Thyroid gland (tissue), 4 donors: ENCODE measurements at regions not wholly inside any gene's neighbourhood (a gene's known extent, or its start where the extent isn't known, plus 50 kb on each side); places are given as distances from the start of the nearest gene placed in this dataset.

Experiments
- DNase-seq, 2 donors: peaks; one replicate each; pipeline ENCODE4 v3.0.0-alpha.2; 2019
- H3K27ac ChIP-seq, 3 donors: fragments of 200-600 bp; sonication (generic); 1 replicate in 2 of 3; 2 replicates in 1 of 3; pipeline ENCODE4 v1.5.1; 2016 to 2019; ENCODE audit warnings: mild to moderate bottlenecking in 1 of 3, moderate library complexity in 1 of 3
- H3K27me3 ChIP-seq: fragments of 200-600 bp; sonication (generic); one replicate; pipeline ENCODE4 v1.5.1; 2019
- H3K36me3 ChIP-seq, 2 donors: fragments of 200-600 bp; sonication (generic); one replicate each; pipeline ENCODE4 v1.5.1; 2016 to 2019
- H3K4me1 ChIP-seq, 2 donors: fragments of 200-600 bp; sonication (generic); one replicate each; pipeline ENCODE4 v1.5.1; 2017 to 2019
- H3K4me3 ChIP-seq, 3 donors: fragments of 200-600 bp; sonication (generic); replicated peaks in 1 of 3; 1 replicate in 2 of 3; 2 replicates in 1 of 3; pipeline ENCODE4 v1.5.1; 2016; ENCODE audit warnings: mild to moderate bottlenecking in 1 of 3
- H3K9me3 ChIP-seq: fragments of 200-600 bp; sonication (generic); one replicate; pipeline ENCODE4 v1.5.1; 2017
- POLR2A ChIP-seq, 2 donors: fragments of 450-650 bp; IDR thresholded peaks; one replicate each; pipeline ENCODE4 v1.6.1; 2017; ENCODE audit warnings: antibody characterized with exemption in 2 of 2, mild to moderate bottlenecking in 2 of 2, moderate library complexity in 1 of 2
- WGBS, 2 donors: methylation state at CpG; one replicate each; pipeline ENCODE4 v1.1.5; 2017; 5-methylcytosine and 5-hydroxymethylcytosine counted together
- intact Hi-C: fragments of 100-400 bp; cut with DNase I; formaldehyde crosslinking; loops from one replicate; pipeline ENCODE4 v1.15.1; 2023
- TF ChIP-seq, protein P1 (sequence below), 6 experiments: fragments of 200-600 bp in 3 of 6; fragments of 450-650 bp in 3 of 6; sonication (generic) in 3 of 6; IDR thresholded peaks; one replicate each; pipeline ENCODE4 v1.5.1; 2016 to 2019; ENCODE audit warnings: antibody characterized with exemption in 6 of 6, mild to moderate bottlenecking in 2 of 6, inconsistent platforms in 1 of 6, moderate library complexity in 1 of 6

DNA sequence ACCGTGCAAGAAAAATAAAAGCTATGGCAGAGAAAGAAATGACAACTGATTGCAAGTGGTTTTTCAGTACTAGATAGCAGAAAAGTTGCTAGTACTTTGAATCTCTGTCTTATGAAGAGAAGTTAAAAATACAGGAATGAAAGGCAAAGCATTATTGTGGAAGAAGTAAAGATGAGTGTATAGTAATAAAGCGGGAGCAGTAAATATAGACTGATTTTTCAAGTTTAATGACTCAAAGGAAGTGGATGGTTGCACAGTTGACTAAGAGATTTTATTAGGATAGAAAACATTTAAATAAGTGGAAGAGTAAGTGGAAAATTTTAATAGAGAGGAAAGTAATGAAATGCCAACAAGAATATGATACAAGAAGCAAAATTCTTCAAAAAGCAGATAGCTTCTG is 1076.1 kb upstream of the CADM2 start:
- Histone ChIP-seq H3K27ac (no peak overlapping the region), H3K27me3 (no peaks in the 10 kb centered on the region), H3K9me3 (no peaks in the 10 kb centered on the region), H3K4me1 (no peaks in the 10 kb centered on the region), H3K36me3 (no peaks in the 10 kb centered on the region), H3K4me3 (no peak overlapping the region)
- TF ChIP-seq, protein P1, sequence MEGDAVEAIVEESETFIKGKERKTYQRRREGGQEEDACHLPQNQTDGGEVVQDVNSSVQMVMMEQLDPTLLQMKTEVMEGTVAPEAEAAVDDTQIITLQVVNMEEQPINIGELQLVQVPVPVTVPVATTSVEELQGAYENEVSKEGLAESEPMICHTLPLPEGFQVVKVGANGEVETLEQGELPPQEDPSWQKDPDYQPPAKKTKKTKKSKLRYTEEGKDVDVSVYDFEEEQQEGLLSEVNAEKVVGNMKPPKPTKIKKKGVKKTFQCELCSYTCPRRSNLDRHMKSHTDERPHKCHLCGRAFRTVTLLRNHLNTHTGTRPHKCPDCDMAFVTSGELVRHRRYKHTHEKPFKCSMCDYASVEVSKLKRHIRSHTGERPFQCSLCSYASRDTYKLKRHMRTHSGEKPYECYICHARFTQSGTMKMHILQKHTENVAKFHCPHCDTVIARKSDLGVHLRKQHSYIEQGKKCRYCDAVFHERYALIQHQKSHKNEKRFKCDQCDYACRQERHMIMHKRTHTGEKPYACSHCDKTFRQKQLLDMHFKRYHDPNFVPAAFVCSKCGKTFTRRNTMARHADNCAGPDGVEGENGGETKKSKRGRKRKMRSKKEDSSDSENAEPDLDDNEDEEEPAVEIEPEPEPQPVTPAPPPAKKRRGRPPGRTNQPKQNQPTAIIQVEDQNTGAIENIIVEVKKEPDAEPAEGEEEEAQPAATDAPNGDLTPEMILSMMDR (IDR thresholded peaks at IDR 0.05) = no peak
- no peak for TF ChIP-seq POLR2A (IDR thresholded peaks at IDR 0.05)
- intact Hi-C loops = no loop called here
- DNase-seq = no peak
- WGBS, 2 donors = 89 to 93% methylated on average over 2 of the region's 2 CpGs

DNA sequence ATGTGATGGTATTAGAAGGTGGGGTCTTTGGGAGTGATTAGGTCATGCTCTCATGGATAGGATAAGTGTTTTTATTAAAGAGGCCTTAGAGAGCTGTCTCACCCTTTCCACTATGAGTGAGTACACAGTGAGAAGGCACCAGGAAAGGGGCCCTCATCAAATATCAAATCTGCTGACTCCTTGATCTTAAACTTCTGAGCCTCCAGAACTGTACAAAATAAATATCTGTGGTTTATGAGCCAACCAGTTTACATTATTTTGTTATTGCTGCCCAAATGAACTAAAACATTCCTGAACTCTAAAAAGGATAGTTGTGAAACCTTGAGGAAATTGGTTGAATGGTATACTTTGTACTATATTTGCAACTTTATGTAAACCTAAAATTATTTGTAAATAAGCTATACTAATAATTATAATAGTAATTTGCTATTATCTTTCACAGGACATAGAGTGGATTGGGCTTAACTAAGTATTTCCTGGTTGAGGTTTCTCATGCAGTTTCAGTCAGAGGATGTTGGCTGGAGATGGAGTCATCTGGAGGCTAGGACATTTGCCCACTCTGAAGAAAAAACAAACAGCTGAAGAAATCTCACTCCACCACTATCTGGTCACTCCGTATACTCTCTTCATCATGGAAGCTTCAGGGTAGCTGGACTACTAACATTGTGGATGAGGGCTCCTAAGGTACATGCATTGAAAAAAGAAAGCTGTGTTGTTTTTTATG is 1068.6 kb upstream of the CADM2 start:
- Histone ChIP-seq H3K4me3 (no peak overlapping the region), H3K36me3 (no peaks in the 10 kb centered on the region), H3K9me3 (no peaks in the 10 kb centered on the region), H3K27ac (no peak overlapping the region), H3K4me1 (no peaks in the 10 kb centered on the region), H3K27me3 (no peaks in the 10 kb centered on the region)
- TF ChIP-seq, protein P1 (IDR thresholded peaks at IDR 0.05) = no peak
- no peak for TF ChIP-seq POLR2A (IDR thresholded peaks at IDR 0.05)
- DNase-seq = no peak
- intact Hi-C loops = no loop called here
- 67 to 79% methylated on average over 1 of the region's 1 CpG for WGBS, 2 donors

DNA sequence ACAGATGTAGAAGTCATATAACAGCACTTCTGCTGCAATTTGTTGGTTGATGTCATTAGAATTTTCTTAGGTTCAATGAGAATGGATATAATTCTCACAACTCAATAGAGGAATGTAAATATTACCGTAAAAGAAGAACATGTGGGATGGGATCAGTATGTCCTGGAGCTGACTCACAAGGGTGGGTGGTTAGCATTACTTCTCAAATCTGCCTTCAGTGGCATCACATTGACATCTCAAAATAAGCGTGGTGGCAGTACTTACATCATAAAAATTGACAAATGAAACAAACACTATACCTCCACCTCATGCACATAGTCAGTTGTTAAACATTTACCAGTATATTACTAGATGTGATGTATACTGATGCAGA is 1068.0 kb upstream of the CADM2 start:
- H3K4me1 ChIP-seq = no peaks in the 10 kb centered on the region
- no peak for DNase-seq
- no peak overlapping the region for H3K27ac ChIP-seq
- H3K27me3 ChIP-seq = no peaks in the 10 kb centered on the region
- H3K9me3 ChIP-seq = no peaks in the 10 kb centered on the region
- no peak for TF ChIP-seq POLR2A (IDR thresholded peaks at IDR 0.05)
- TF ChIP-seq, protein P1 (IDR thresholded peaks at IDR 0.05) = no peak
- no peaks in the 10 kb centered on the region for H3K36me3 ChIP-seq
- intact Hi-C loops = no loop called here
- WGBS, 2 donors = 91 to 95% methylated on average over 2 of the region's 2 CpGs
- no peak overlapping the region for H3K4me3 ChIP-seq

DNA sequence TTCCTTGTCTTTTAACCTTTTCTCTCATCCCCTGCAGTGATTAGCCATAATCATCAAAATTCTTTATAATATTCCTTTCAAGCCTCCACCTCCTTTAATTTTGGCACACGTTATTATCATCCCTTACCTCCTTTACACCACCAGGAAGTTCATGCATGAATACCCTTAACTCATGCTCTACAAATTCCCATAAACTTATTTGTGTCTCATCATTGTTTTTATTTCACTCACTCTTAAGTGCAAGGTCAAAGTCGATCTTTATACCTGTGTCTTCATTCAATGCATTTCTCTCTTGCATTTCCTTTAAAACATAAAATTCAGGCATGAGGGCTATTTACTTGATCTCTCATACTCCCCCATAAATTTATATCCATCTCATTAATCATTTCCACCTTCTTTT is 1064.6 kb upstream of the CADM2 start:
- intact Hi-C loops = no loop called here
- no peaks in the 10 kb centered on the region for H3K9me3 ChIP-seq
- H3K4me1 ChIP-seq = no peaks in the 10 kb centered on the region
- H3K27me3 ChIP-seq = no peaks in the 10 kb centered on the region
- WGBS, 2 donors = 50 to 52% methylated on average over 2 of the region's 2 CpGs
- TF ChIP-seq POLR2A (IDR thresholded peaks at IDR 0.05) = no peak
- TF ChIP-seq, protein P1 (IDR thresholded peaks at IDR 0.05) = no peak
- H3K4me3 ChIP-seq = no peak overlapping the region
- no peak overlapping the region for H3K27ac ChIP-seq
- H3K36me3 ChIP-seq = no peaks in the 10 kb centered on the region
- DNase-seq = no peak

DNA sequence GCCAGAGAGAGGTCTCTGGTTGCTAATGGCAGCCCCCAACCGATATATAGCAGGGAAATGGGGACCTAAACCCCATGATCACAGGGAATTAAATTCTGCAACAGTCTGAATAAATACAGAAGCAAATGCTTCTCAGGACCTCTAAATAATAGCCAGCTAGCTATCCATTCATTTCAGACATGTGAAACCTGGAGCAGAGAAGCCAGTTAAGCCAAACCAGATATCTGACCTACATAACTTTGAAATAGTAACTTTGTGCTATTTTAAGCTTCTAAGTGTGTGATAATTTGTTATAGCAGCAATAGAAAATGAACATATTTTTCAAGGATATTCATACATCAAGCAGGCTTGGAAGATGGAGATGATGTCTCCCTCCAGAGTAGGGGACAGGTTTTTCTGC is 1062.9 kb upstream of the CADM2 start:
- DNase-seq = no peak
- TF ChIP-seq, protein P1 (IDR thresholded peaks at IDR 0.05) = no peak
- H3K27ac ChIP-seq = no peak overlapping the region
- no peaks in the 10 kb centered on the region for H3K27me3 ChIP-seq
- WGBS, 2 donors = 39 to 47% methylated on average over 1 of the region's 1 CpG
- H3K36me3 ChIP-seq = no peaks in the 10 kb centered on the region
- H3K4me3 ChIP-seq = no peak overlapping the region
- H3K4me1 ChIP-seq = no peaks in the 10 kb centered on the region
- H3K9me3 ChIP-seq = no peaks in the 10 kb centered on the region
- intact Hi-C loops = no loop called here
